HG03064 (cell line): ENCODE measurements at regions not wholly inside any gene's neighbourhood (a gene's known extent, or its start where the extent isn't known, plus 50 kb on each side); places are given as distances from the start of the nearest gene placed in this dataset.
"Not testable (repeated sequence)": the region's sequence is repeated elsewhere in the genome, so short reads cannot be mapped to it uniquely, and the experiment has no call there.

Source experiments
- ATAC-seq: cut with Tn5 transposase; IDR thresholded peaks from one replicate; pipeline ENCODE4 v1.9.1; 2021; ENCODE audit warnings: low read depth; ENCODE audit not compliant: unreplicated experiment

GRCh38 chr12:127108360-127109215 lies 1158.4 kb upstream of the TMEM132C start:
- ATAC-seq = peak; percentile 85

- ATAC-seq = no peak
Measured at GRCh38 chr12:127113945-127114344, 1153.0 kb upstream of the TMEM132C start.

- no peak for ATAC-seq
Measured at GRCh38 chr12:127115468-127116035, 1151.4 kb upstream of the TMEM132C start.

GRCh38 chr12:127118251-127118650 lies 1148.7 kb upstream of the TMEM132C start:
- no peak for ATAC-seq

GRCh38 chr12:127119600-127120140 lies 1147.3 kb upstream of the TMEM132C start:
- no peak for ATAC-seq

- ATAC-seq = no peak
Measured at GRCh38 chr12:127120851-127121250, 1146.1 kb upstream of the TMEM132C start.

GRCh38 chr12:127121494-127122084 lies 1145.4 kb upstream of the TMEM132C start:
- no peak for ATAC-seq

- peak; percentile 85 for ATAC-seq
Measured at GRCh38 chr12:127125607-127126259, 1141.2 kb upstream of the TMEM132C start.

- ATAC-seq = peak; percentile 26
Measured at GRCh38 chr12:127126260-127126628, 1140.7 kb upstream of the TMEM132C start.

- no peak for ATAC-seq
Measured at GRCh38 chr12:127127897-127128296, 1139.1 kb upstream of the TMEM132C start.

- no peak for ATAC-seq
Measured at GRCh38 chr12:127130506-127131124, 1136.4 kb upstream of the TMEM132C start.

- ATAC-seq = no peak
Measured at GRCh38 chr12:127133675-127134335, 1133.2 kb upstream of the TMEM132C start.

- ATAC-seq = not testable (repeated sequence)
Measured at GRCh38 chr12:127140864-127141484, 1126.0 kb upstream of the TMEM132C start.

GRCh38 chr12:127143020-127143419 lies 1124.0 kb upstream of the TMEM132C start:
- no peak for ATAC-seq

- no peak for ATAC-seq
Measured at GRCh38 chr12:127144770-127145169, 1122.2 kb upstream of the TMEM132C start.

GRCh38 chr12:127145241-127145928 lies 1121.6 kb upstream of the TMEM132C start:
- ATAC-seq = no peak

GRCh38 chr12:127145929-127146789 lies 1120.8 kb upstream of the TMEM132C start:
- no peak for ATAC-seq
